ENCODE measurements at regions not wholly inside any gene's neighbourhood (a gene's known extent, or its start where the extent isn't known, plus 50 kb on each side); places are given as distances from the start of the nearest gene placed in this dataset.
"Not testable (repeated sequence)": the region's sequence is repeated elsewhere in the genome, so short reads cannot be mapped to it uniquely, and the experiment has no call there.

DNA sequence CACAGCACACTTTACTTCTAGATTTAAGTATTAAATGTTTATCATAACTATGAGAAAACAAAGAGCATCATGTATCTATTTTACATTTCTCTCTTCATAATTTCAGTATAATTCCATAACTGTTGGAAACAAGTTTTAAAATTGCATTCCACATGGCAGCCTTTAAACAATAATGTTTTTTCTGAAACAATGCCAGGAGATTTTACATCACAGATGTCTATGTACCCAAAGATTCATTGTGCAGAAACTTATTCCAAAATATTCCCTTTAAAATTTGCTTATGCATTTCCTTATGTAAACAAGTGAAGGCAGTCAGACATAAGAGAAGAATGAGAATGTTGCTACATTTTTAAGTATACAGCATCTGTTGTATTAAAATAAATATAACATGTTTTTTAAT lies 324.9 kb upstream of the COL8A1 start:
- H3K9me3 ChIP-seq (ENCODE audit: low read depth, low read length, poor library complexity, severe bottlenecking), result no peaks in the 10 kb centered on the region
- BruUV-seq (replicated peaks), result no TSS peak
- no peaks in the 10 kb centered on the region for H3K4me1 ChIP-seq (ENCODE audit: insufficient read depth, low read length, poor library complexity, severe bottlenecking)
- intact Hi-C loops (cut with micrococcal nuclease; ENCODE audit: unreplicated experiment), result no loop called here
- H3K4me3 ChIP-seq (ENCODE audit: low read depth, low read length, poor library complexity, severe bottlenecking), result no peak overlapping the region
- ChIA-PET CTCF (no interaction called here), POLR2A (ENCODE audit: low non-redundant PET) (no interaction called here)
- H3K36me3 ChIP-seq (ENCODE audit: insufficient read depth, low read length, poor library complexity, severe bottlenecking), result no peaks in the 10 kb centered on the region
- TF ChIP-seq, protein P1, sequence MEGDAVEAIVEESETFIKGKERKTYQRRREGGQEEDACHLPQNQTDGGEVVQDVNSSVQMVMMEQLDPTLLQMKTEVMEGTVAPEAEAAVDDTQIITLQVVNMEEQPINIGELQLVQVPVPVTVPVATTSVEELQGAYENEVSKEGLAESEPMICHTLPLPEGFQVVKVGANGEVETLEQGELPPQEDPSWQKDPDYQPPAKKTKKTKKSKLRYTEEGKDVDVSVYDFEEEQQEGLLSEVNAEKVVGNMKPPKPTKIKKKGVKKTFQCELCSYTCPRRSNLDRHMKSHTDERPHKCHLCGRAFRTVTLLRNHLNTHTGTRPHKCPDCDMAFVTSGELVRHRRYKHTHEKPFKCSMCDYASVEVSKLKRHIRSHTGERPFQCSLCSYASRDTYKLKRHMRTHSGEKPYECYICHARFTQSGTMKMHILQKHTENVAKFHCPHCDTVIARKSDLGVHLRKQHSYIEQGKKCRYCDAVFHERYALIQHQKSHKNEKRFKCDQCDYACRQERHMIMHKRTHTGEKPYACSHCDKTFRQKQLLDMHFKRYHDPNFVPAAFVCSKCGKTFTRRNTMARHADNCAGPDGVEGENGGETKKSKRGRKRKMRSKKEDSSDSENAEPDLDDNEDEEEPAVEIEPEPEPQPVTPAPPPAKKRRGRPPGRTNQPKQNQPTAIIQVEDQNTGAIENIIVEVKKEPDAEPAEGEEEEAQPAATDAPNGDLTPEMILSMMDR (conservative IDR thresholded peaks at IDR 0.05; ENCODE audit: low read depth, low read length), result no peak
- TF ChIP-seq EZH2 (IDR thresholded peaks at IDR 0.05; ENCODE audit: borderline replicate concordance, low read depth, low read length, poor library complexity, severe bottlenecking), result no peak
- H3K27me3 ChIP-seq (replicated peaks; ENCODE audit: insufficient read depth, low read depth, low read length, poor library complexity), result no peaks in the 10 kb centered on the region
- H3K27ac ChIP-seq (ENCODE audit: low read depth, low read length, poor library complexity, severe bottlenecking), result no peak overlapping the region
- DNase-seq (ENCODE audit: low spot score), result no peak

DNA sequence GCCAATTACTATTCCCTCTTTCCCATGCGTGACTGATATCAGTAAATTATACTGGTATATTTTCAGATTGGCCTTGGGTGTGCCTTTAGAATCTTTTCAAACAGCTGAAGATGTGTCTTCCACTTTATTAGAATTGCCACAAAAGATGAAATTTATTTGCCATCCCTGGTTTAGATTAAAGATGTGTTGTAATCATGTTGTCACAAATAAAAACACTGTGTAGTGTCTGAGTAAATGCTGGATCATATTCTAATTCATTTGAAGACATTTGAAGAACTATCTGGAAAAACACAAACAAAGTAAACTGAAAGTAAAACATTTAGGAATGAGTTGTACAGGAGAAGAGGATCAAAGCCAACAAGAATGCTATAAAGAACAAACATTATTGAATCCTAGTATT lies 339.7 kb upstream of the COL8A1 start:
- TF ChIP-seq EZH2 (IDR thresholded peaks at IDR 0.05; ENCODE audit: borderline replicate concordance, low read depth, low read length, poor library complexity, severe bottlenecking), result no peak
- TF ChIP-seq, protein P1 (conservative IDR thresholded peaks at IDR 0.05; ENCODE audit: low read depth, low read length), result no peak
- no peaks in the 10 kb centered on the region for H3K4me1 ChIP-seq (ENCODE audit: insufficient read depth, low read length, poor library complexity, severe bottlenecking)
- no peak for DNase-seq (ENCODE audit: low spot score)
- no peaks in the 10 kb centered on the region for H3K27me3 ChIP-seq (replicated peaks; ENCODE audit: insufficient read depth, low read depth, low read length, poor library complexity)
- H3K9me3 ChIP-seq (ENCODE audit: low read depth, low read length, poor library complexity, severe bottlenecking), result no peaks in the 10 kb centered on the region
- no peaks in the 10 kb centered on the region for H3K36me3 ChIP-seq (ENCODE audit: insufficient read depth, low read length, poor library complexity, severe bottlenecking)
- BruUV-seq (replicated peaks), result no TSS peak
- ChIA-PET CTCF (no interaction called here), POLR2A (ENCODE audit: low non-redundant PET) (no interaction called here)
- H3K4me3 ChIP-seq (ENCODE audit: low read depth, low read length, poor library complexity, severe bottlenecking), result no peak overlapping the region
- intact Hi-C loops (cut with micrococcal nuclease; ENCODE audit: unreplicated experiment), result no loop called here
- H3K27ac ChIP-seq (ENCODE audit: low read depth, low read length, poor library complexity, severe bottlenecking), result no peak overlapping the region

DNA sequence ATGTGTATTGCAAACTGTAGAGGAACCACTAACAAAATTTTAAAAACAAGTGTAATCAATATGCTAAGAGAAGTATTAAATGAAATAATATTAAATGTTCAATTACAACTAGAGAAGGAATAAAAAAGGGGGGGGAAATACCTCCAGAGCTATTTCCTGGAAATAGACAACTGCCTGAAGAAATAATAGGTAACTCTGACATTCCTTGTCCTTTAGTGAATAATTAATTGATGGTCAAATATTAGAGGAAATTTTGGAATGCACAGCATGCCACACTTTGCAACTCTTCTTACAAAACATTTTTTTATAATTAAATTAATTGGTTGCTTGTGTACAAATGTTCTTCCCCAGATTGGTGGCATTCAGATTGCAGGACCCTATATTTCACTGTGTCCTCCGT lies 342.6 kb upstream of the COL8A1 start:
- ChIA-PET POLR2A (ENCODE audit: low non-redundant PET) (no interaction called here), CTCF (no interaction called here)
- DNase-seq (ENCODE audit: low spot score), result no peak
- TF ChIP-seq, protein P1 (conservative IDR thresholded peaks at IDR 0.05; ENCODE audit: low read depth, low read length), result no peak
- no peak for TF ChIP-seq EZH2 (IDR thresholded peaks at IDR 0.05; ENCODE audit: borderline replicate concordance, low read depth, low read length, poor library complexity, severe bottlenecking)
- H3K4me1 ChIP-seq (ENCODE audit: insufficient read depth, low read length, poor library complexity, severe bottlenecking), result no peaks in the 10 kb centered on the region
- H3K9me3 ChIP-seq (ENCODE audit: low read depth, low read length, poor library complexity, severe bottlenecking), result no peaks in the 10 kb centered on the region
- H3K27me3 ChIP-seq (replicated peaks; ENCODE audit: insufficient read depth, low read depth, low read length, poor library complexity), result no peaks in the 10 kb centered on the region
- no TSS peak for BruUV-seq (replicated peaks)
- intact Hi-C loops (cut with micrococcal nuclease; ENCODE audit: unreplicated experiment), result no loop called here
- no peaks in the 10 kb centered on the region for H3K36me3 ChIP-seq (ENCODE audit: insufficient read depth, low read length, poor library complexity, severe bottlenecking)
- no peak overlapping the region for H3K27ac ChIP-seq (ENCODE audit: low read depth, low read length, poor library complexity, severe bottlenecking)
- H3K4me3 ChIP-seq (ENCODE audit: low read depth, low read length, poor library complexity, severe bottlenecking), result no peak overlapping the region

DNA sequence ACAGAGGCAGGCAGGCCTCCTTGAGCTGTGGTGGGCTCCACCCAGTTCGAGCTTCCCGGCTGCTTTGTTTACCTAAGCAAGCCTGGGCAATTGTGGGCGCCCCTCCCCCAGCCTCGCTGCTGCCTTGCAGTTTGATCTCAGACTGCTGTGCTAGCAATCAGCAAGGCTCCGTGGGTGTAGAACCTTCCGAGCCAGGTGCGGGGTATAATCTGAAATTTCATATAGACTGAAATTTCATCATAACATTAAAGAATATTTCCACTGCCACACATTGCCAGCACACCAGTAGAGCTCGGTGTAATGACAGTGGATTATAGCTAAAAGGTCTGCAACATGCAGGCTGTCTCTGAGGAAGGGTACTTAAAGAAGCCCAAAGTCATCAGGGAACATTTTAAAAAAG lies 344.3 kb upstream of the COL8A1 start:
- H3K4me1 ChIP-seq (ENCODE audit: insufficient read depth, low read length, poor library complexity, severe bottlenecking); intact Hi-C loops (cut with micrococcal nuclease; ENCODE audit: unreplicated experiment); BruUV-seq (replicated peaks); H3K27ac ChIP-seq (ENCODE audit: low read depth, low read length, poor library complexity, severe bottlenecking); DNase-seq (ENCODE audit: low spot score); H3K36me3 ChIP-seq (ENCODE audit: insufficient read depth, low read length, poor library complexity, severe bottlenecking); H3K27me3 ChIP-seq (replicated peaks; ENCODE audit: insufficient read depth, low read depth, low read length, poor library complexity); H3K9me3 ChIP-seq (ENCODE audit: low read depth, low read length, poor library complexity, severe bottlenecking); H3K4me3 ChIP-seq (ENCODE audit: low read depth, low read length, poor library complexity, severe bottlenecking); POLR2A ChIA-PET (ENCODE audit: low non-redundant PET); CTCF ChIA-PET: not testable (repeated sequence)
